Cardiac fibroblast (primary cell): ENCODE measurements at regions not wholly inside any gene's neighbourhood (a gene's known extent, or its start where the extent isn't known, plus 50 kb on each side); places are given as distances from the start of the nearest gene placed in this dataset.
"Not testable (repeated sequence)": the region's sequence is repeated elsewhere in the genome, so short reads cannot be mapped to it uniquely, and the experiment has no call there.

Experiments
- DNase-seq, 2 donors: peaks; one replicate each; pipeline versions ENCODE4 v3.0.0 to v3.0.0-alpha.2; 2010; ENCODE audit warnings: low read depth in 2 of 2
- H3K4me3 ChIP-seq, 2 donors: replicated peaks in 1 of 2; 1 replicate in 1 of 2; 2 replicates in 1 of 2; pipeline ENCODE4 v1.5.1; 2011; ENCODE audit warnings: low read depth in 2 of 2, low read length in 2 of 2, mild to moderate bottlenecking in 2 of 2, moderate library complexity in 1 of 2
- TF ChIP-seq, protein P1 (sequence below): IDR thresholded peaks from one replicate; pipeline ENCODE4 v1.5.1; 2011; ENCODE audit warnings: low read depth, mild to moderate bottlenecking, low read length, inconsistent platforms

DNA sequence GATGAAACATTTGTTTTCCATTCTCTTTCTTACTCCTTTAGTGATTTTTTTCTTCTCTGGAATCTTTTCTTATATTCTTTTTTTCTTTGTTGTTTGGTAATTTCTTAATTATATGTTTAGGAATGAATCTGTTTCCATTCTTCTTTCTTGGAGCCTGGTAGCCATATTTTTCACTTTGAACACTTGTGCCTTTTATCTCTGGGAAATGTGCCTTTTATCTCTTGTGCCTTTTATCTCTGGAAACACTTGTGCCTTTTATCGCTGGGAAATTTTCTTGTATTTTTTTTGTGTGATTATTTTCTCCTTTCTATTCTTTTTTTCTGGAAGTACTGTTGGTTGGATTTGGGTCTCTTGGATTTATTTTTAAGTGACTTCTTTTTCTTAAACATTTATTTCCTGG, 118.2 kb downstream of the LEPR start:
- no peak for DNase-seq
- no peak overlapping the region for H3K4me3 ChIP-seq
- TF ChIP-seq, protein P1, sequence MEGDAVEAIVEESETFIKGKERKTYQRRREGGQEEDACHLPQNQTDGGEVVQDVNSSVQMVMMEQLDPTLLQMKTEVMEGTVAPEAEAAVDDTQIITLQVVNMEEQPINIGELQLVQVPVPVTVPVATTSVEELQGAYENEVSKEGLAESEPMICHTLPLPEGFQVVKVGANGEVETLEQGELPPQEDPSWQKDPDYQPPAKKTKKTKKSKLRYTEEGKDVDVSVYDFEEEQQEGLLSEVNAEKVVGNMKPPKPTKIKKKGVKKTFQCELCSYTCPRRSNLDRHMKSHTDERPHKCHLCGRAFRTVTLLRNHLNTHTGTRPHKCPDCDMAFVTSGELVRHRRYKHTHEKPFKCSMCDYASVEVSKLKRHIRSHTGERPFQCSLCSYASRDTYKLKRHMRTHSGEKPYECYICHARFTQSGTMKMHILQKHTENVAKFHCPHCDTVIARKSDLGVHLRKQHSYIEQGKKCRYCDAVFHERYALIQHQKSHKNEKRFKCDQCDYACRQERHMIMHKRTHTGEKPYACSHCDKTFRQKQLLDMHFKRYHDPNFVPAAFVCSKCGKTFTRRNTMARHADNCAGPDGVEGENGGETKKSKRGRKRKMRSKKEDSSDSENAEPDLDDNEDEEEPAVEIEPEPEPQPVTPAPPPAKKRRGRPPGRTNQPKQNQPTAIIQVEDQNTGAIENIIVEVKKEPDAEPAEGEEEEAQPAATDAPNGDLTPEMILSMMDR, result no peak

DNA sequence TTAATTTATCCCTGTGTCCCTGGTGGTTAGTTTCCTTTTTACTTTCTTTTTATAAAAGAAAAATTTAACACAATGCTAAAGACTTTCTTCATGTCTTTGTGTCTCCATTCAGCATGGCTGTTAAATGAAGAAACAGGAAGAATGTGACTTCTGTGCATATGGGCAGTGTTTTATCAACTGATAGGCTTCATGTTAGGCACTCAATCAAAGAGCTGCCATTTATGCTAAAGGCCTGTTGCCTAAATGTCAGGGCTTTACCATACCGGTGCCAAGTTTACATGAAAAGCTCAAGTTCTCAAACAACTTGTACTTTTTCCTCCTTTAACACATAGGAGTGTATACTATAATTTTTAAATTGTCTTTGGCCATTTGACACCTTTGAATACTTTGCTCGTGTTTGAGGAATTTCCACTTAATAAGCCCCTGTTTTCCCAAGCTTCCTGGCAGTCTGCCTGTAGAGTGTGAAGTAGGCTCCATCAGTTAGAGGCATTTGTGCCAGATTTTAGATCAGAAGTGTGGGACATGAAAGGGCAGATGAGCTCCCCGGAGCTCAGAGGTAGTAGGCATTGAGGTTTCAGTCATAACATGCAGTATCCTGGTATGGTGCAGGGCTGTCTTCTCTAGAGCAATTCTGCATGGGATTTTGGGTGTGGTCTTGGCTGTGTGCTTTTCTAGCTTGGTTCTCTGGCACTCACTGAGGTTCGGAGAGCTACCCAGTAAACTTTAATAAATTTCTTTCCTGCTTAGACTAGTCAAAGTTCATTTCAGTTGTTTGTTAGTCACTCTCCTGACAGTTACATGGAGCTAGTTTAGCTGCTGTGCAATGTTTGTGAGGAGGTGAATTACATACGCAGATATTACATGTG, 119.0 kb downstream of the LEPR start:
- TF ChIP-seq, protein P1, result no peak
- DNase-seq, result no peak
- H3K4me3 ChIP-seq, result no peak overlapping the region

DNA sequence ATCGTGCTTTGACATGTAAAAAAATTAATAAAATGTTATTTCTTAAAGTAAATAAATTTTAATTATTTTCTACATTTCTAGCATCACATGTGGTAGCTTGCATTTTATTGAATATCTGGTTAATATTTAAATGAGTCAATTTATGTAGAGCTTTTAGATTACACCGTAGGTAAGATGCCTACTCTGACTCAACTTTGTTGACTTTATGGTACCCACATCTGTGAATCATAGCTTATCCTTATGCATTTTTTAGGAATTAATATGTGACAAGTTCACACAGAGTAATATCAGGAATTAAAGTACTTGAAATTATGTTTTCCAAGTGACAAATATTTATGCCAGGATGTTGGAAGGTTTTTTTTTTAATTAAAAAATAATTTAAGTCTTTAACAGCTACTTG, 120.7 kb downstream of the LEPR start:
- TF ChIP-seq, protein P1, result no peak
- no peak overlapping the region for H3K4me3 ChIP-seq
- no peak for DNase-seq

DNA sequence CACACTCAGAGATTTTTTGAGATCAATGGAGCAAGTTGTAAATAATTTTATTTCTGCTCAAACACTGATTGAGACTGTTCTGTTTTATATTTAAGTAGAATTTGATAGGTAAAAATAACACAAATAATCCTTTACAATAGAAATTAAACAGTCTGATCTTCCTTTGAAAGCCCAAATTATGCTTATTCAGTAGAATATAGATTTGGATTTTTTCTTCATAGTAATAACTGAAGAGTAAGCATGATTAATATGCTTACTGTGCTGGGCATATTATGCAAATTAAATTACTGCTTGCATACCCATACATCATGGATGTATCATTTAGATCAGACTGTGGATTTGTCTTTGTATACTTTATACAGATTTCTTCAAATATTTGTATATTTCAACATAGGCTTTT, 121.4 kb downstream of the LEPR start:
- no peak overlapping the region for H3K4me3 ChIP-seq
- no peak for DNase-seq
- TF ChIP-seq, protein P1, result no peak

DNA sequence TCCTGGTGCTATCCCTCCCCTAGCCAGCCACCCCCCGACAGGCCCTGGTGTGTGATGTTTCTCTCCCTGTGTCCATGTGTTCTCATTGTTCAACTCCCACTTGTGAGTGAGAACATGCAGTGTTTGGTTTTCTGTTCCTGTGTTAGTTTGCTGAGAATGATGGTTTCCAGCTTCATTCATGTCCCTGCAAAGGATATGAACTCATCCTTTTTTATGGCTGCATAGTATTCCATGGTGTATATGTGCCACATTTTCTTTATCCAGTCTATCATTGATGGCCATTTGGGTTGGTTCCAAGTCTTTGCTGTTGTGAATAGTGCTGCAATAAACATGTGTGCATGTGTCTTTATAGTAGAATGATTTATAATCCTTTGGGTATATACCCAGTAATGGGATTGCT, 122.1 kb downstream of the LEPR start:
- not testable (repeated sequence) for H3K4me3 ChIP-seq

DNA sequence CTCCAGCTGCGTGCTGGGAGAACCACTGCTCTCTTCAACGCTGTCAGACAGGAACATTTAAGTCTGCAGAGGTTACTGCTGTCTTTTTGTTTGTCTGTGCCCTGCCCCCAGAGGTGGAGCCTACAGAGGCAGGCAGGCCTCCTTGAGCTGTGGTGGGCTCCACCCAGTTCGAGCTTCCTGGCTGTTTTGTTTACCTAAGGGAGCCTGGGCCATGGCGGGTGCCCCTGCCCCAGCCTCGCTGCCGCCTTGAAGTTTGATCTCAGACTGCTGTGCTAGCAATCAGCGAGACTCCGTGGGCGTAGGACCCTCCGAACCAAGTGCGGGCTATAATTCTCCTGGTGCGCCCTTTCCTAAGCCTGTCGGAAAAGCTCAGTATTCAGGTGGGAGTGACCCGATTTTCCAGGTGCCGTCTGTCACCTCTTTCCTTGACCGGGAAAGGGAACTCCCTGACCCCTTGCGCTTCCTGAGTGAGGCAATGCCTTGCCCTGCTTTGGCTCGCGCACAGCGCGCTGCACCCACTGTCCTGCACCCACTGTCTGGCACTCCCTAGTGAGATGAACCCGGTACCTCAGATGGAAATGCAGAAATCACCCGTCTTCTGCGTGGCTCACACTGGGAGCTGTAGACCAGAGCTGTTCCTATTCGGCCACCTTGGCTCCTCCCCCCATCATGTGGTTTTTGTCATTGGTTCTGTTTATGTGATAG, 130.0 kb downstream of the LEPR start:
- DNase-seq, H3K4me3 ChIP-seq: not testable (repeated sequence)

More for the DNA sequence above, 122.1 kb downstream of the LEPR start:
- not testable (repeated sequence) for DNase-seq

DNA sequence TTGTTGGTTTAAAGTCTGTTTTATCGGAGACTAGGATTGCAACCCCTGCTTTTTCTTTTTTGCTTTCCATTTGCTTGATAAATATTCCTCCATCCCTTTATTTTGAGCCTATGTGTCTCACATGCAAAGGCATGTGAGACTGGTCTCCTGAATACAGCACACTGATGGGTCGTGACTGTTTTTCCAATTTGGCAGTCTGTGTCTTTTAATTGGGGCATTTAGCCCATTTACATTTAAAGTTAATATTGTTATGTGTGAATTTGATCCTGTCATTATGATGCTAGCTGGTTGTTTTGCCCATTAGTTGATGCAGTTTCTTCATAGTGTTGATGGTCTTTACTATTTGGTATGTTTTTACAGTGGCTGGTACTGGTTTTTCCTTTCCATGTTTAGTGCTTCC, 132.0 kb downstream of the LEPR start:
- H3K4me3 ChIP-seq, DNase-seq: not testable (repeated sequence)

DNA sequence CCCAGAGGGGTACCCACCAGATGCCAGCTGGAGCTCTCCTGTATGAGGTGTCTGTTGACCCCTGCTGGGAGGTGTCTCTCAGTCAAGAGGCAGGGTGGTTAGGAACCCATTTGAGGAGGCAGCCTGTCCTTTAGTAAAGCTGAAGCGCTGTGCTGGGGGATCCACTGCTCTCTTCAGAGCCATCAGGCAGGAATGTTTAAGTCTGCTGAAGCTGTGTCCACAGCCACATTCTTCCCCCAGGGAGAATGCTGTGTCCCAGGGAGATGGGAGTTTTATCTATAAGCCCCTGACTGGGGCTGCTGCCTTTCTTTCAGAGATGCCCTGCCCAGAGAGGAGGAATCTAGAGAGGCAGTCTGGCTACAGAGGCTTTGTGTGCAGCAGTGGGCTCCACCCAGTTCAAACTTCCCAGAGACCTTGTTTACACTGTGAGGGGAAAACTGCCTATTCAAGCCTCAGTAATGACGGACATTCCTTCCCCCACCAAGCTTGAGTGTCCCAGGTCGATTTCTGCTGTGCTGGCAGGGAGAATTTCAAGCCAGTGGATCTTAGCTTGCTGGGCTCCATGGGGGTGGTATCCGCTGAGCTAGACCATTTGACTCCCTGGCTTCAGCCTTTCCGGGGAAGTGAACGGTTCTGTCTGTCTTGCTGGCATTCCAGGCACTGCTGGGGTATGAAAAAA, 133.8 kb downstream of the LEPR start:
- not testable (repeated sequence) for H3K4me3 ChIP-seq, DNase-seq
